Activated CD8-positive, alpha-beta T cell treated with anti-CD3 and anti-CD28 coated beads for 36 hours (primary cell): ENCODE measurements at regions not wholly inside any gene's neighbourhood (a gene's known extent, or its start where the extent isn't known, plus 50 kb on each side); places are given as distances from the start of the nearest gene placed in this dataset.

Source experiments
- ATAC-seq: fragments of 200-7000 bp; cut with Tn5 transposase; one replicate; pipeline ENCODE4 v1.10.0; 2021; ENCODE audit warnings: mild to moderate bottlenecking, moderate library complexity
- CTCF ChIA-PET: fragments of 350-600 bp; sonication (Branson Sonifier 250); formaldehyde crosslinking; loops from one replicate; lab custom pipeline; 2021; ENCODE audit warnings: antibody characterized with exemption; lab: Charles Lee
- POLR2A ChIA-PET: fragments of 350-600 bp; sonication (Branson Sonifier 250); formaldehyde crosslinking; loops from one replicate; lab custom pipeline; 2021; ENCODE audit warnings: antibody characterized with exemption; lab: Charles Lee
- DNase-seq: peaks from one replicate; pipeline ENCODE4 v3.0.0-alpha.2; 2020
- H3K27ac Mint-ChIP-seq: one replicate; pipeline ENCODE4 v1.8.0; 2021; ENCODE audit warnings: mild to moderate bottlenecking, mixed read lengths
- H3K27me3 Mint-ChIP-seq: one replicate; pipeline ENCODE4 v1.8.0; 2021; ENCODE audit warnings: mixed read lengths
- H3K36me3 Mint-ChIP-seq: one replicate; pipeline ENCODE4 v1.8.0; 2021; ENCODE audit warnings: low read depth, mixed read lengths
- H3K4me1 Mint-ChIP-seq: one replicate; pipeline ENCODE4 v1.8.0; 2021; ENCODE audit warnings: low read depth, mixed read lengths
- H3K4me3 Mint-ChIP-seq: one replicate; pipeline ENCODE4 v1.8.0; 2021; ENCODE audit warnings: mild to moderate bottlenecking, moderate library complexity, mixed read lengths
- H3K9me3 Mint-ChIP-seq: one replicate; pipeline ENCODE4 v1.8.0; 2021; ENCODE audit warnings: mixed read lengths
- CTCF ChIP-seq: fragments of 200-600 bp; IDR thresholded peaks from one replicate; pipeline ENCODE4 v1.8.0; 2022; ENCODE audit warnings: antibody characterized with exemption, mild to moderate bottlenecking
- intact Hi-C: fragments of 100-400 bp; cut with micrococcal nuclease; formaldehyde crosslinking; loops from one replicate; pipeline ENCODE4 v1.10.0; 2022

- Mint-ChIP-seq H3K4me1 (peaks cover 73% of the 10 kb centered on the region), H3K27ac (no peak overlapping the region), H3K27me3 (no peaks in the 10 kb centered on the region), H3K4me3 (no peak overlapping the region), H3K36me3 (peaks cover 54% of the 10 kb centered on the region), H3K9me3 (peaks cover under 1% of the 10 kb centered on the region)
- POLR2A ChIA-PET, result interaction anchor here (1.2 kb wide), 1 partner anchor 71 kb away, joined by 3 read pairs; no protein-coding TSS in a partner anchor
- peak; percentile 31 for ATAC-seq
- DNase-seq, result no peak
- intact Hi-C loops, result no loop called here
- CTCF ChIA-PET, result interaction anchor here (1.0 to 2.1 kb wide), 4 partner anchors 11 to 81 kb away, joined by 4 to 6 read pairs (median 4); no protein-coding TSS in a partner anchor
- no peak for TF ChIP-seq CTCF
Measured at GRCh38 chr7:131051304-131051703, 276.4 kb upstream of the MKLN1 start.

- CTCF ChIA-PET, result interaction anchor here (2.1 to 5.6 kb wide), 2 partner anchors 70 to 82 kb away, joined by 4 to 28 read pairs; no protein-coding TSS in a partner anchor
- Mint-ChIP-seq H3K4me3 (no peak overlapping the region), H3K36me3 (peaks cover 48% of the 10 kb centered on the region), H3K9me3 (no peaks in the 10 kb centered on the region), H3K4me1 (peaks cover 76% of the 10 kb centered on the region), H3K27ac (peak overlapping the region; percentile 53), H3K27me3 (no peaks in the 10 kb centered on the region)
- no peak for TF ChIP-seq CTCF
- POLR2A ChIA-PET, result interaction anchor here (1.2 kb wide), 1 partner anchor 72 kb away, joined by 3 read pairs; no protein-coding TSS in a partner anchor
- ATAC-seq, result no peak
- DNase-seq, result no peak
- intact Hi-C loops, result no loop called here
Measured at GRCh38 chr7:131052285-131052904, 275.3 kb upstream of the MKLN1 start.

GRCh38 chr7:131056007-131056406, 271.7 kb upstream of the MKLN1 start:
- H3K4me3 Mint-ChIP-seq, result no peak overlapping the region
- peaks cover 3% of the 10 kb centered on the region for H3K9me3 Mint-ChIP-seq
- H3K4me1 Mint-ChIP-seq, result peaks cover 65% of the 10 kb centered on the region
- intact Hi-C loops, result no loop called here
- peaks cover 35% of the 10 kb centered on the region for H3K36me3 Mint-ChIP-seq
- H3K27me3 Mint-ChIP-seq, result no peaks in the 10 kb centered on the region
- ATAC-seq (no peak), DNase-seq (no peak)
- CTCF ChIA-PET, result interaction anchor here (0.9 to 5.6 kb wide), 3 partner anchors 16 to 74 kb away, joined by 3 to 28 read pairs (median 6); no protein-coding TSS in a partner anchor
- POLR2A ChIA-PET, result interaction anchor here (0.8 to 3.6 kb wide), 6 partner anchors 86 to 298 kb away, joined by 3 to 23 read pairs (median 3); no protein-coding TSS in a partner anchor
- TF ChIP-seq CTCF, result no peak
- H3K27ac Mint-ChIP-seq, result peak overlapping the region; percentile 97

- ATAC-seq, result peak; percentile 53
- ChIA-PET CTCF (interaction anchor here (0.6 to 5.6 kb wide), 6 partner anchors 11 to 160 kb away, joined by 3 to 38 read pairs (median 4); no protein-coding TSS in a partner anchor), POLR2A (interaction anchor here (0.6 to 3.6 kb wide), 9 partner anchors 12 to 268 kb away, joined by 3 to 23 read pairs (median 3); no protein-coding TSS in a partner anchor)
- Mint-ChIP-seq H3K4me3 (peak overlapping the region; percentile 43), H3K27ac (peak overlapping the region; percentile 97), H3K36me3 (peaks cover 43% of the 10 kb centered on the region), H3K4me1 (peaks cover 65% of the 10 kb centered on the region), H3K27me3 (no peaks in the 10 kb centered on the region), H3K9me3 (peaks cover 3% of the 10 kb centered on the region)
- intact Hi-C loops, result no loop called here
- no peak for TF ChIP-seq CTCF
- DNase-seq, result no peak
Measured at GRCh38 chr7:131057015-131057793, 270.5 kb upstream of the MKLN1 start.
